OCI-M2 (cell line): ENCODE measurements at regions not wholly inside any gene's neighbourhood (a gene's known extent, or its start where the extent isn't known, plus 50 kb on each side); places are given as distances from the start of the nearest gene placed in this dataset.
"Not testable (repeated sequence)": the region's sequence is repeated elsewhere in the genome, so short reads cannot be mapped to it uniquely, and the experiment has no call there.

Experiments used
- DNase-seq: peaks from one replicate; lab custom pipeline; 2025; ENCODE audit not compliant: unreplicated experiment; lab: John Stamatoyannopoulos, UW

- no peak for DNase-seq
Observed at GRCh38 chr13:90999401-90999800, 348.1 kb upstream of the MIR17HG start.

- no peak for DNase-seq
Observed at GRCh38 chr13:91001371-91001770, 346.1 kb upstream of the MIR17HG start.

GRCh38 chr13:91014696-91015095 is 332.8 kb upstream of the MIR17HG start:
- no peak for DNase-seq

- peak; percentile 69 for DNase-seq
Observed at GRCh38 chr13:91017031-91017668, 330.3 kb upstream of the MIR17HG start.

- peak; percentile 69 for DNase-seq
Observed at GRCh38 chr13:91017669-91018053, 329.8 kb upstream of the MIR17HG start.

- no peak for DNase-seq
Observed at GRCh38 chr13:91020461-91021034, 326.9 kb upstream of the MIR17HG start.

- DNase-seq, result no peak
Observed at GRCh38 chr13:91024157-91024792, 323.2 kb upstream of the MIR17HG start.

GRCh38 chr13:91025442-91025841 is 322.0 kb upstream of the MIR17HG start:
- no peak for DNase-seq

- DNase-seq, result no peak
Observed at GRCh38 chr13:91031508-91031907, 316.0 kb upstream of the MIR17HG start.

GRCh38 chr13:91032104-91032503 is 315.4 kb upstream of the MIR17HG start:
- no peak for DNase-seq

- DNase-seq, result no peak
Observed at GRCh38 chr13:91036886-91037285, 310.6 kb upstream of the MIR17HG start.

GRCh38 chr13:91042870-91043269 is 304.6 kb upstream of the MIR17HG start:
- no peak for DNase-seq

GRCh38 chr13:91045351-91046034 is 302.0 kb upstream of the MIR17HG start:
- DNase-seq, result no peak

- DNase-seq, result no peak
Observed at GRCh38 chr13:91046715-91047327, 300.7 kb upstream of the MIR17HG start.

- no peak for DNase-seq
Observed at GRCh38 chr13:91050970-91051369, 296.5 kb upstream of the MIR17HG start.

- no peak for DNase-seq
Observed at GRCh38 chr13:91052876-91053275, 294.6 kb upstream of the MIR17HG start.

- DNase-seq, result no peak
Observed at GRCh38 chr13:91053318-91054065, 294.0 kb upstream of the MIR17HG start.

GRCh38 chr13:91054902-91055301 is 292.6 kb upstream of the MIR17HG start:
- no peak for DNase-seq

- no peak for DNase-seq
Observed at GRCh38 chr13:91056746-91057145, 290.7 kb upstream of the MIR17HG start.

GRCh38 chr13:91057507-91057906 is 290.0 kb upstream of the MIR17HG start:
- DNase-seq, result not testable (repeated sequence)

GRCh38 chr13:91058066-91058465 is 289.4 kb upstream of the MIR17HG start:
- no peak for DNase-seq
